Loucy (cell line): ENCODE measurements at regions not wholly inside any gene's neighbourhood (a gene's known extent, or its start where the extent isn't known, plus 50 kb on each side); places are given as distances from the start of the nearest gene placed in this dataset.

ENCODE experiments used
- H2AFZ ChIP-seq: fragments of 200-600 bp; sonication (generic); 2 replicates; pipeline ENCODE4 v1.6.0; 2016; ENCODE audit warnings: antibody characterized with exemption, mild to moderate bottlenecking, low read length, moderate library complexity
- H3F3A ChIP-seq: fragments of 200-600 bp; 2 replicates; pipeline ENCODE4 v1.6.0; 2016; ENCODE audit warnings: antibody characterized with exemption, low read depth, mild to moderate bottlenecking
- H3K27me3 ChIP-seq: fragments of 200-600 bp; sonication (generic); 2 replicates; pipeline ENCODE4 v1.6.1; 2014; ENCODE audit warnings: low read length, mild to moderate bottlenecking; ENCODE audit not compliant: insufficient read depth, poor library complexity, severe bottlenecking
- H3K36me3 ChIP-seq: fragments of 200-600 bp; sonication (generic); 2 replicates; pipeline ENCODE4 v1.6.1; 2016; ENCODE audit warnings: low read length; ENCODE audit not compliant: insufficient read depth
- H3K4me1 ChIP-seq: fragments of 200-600 bp; sonication (generic); 2 replicates; pipeline ENCODE4 v1.5.1; 2014; ENCODE audit warnings: low read length, mild to moderate bottlenecking; ENCODE audit not compliant: insufficient read depth, poor library complexity, severe bottlenecking
- H3K4me2 ChIP-seq: fragments of 200-600 bp; sonication (generic); 2 replicates; pipeline ENCODE4 v1.6.0; 2014; ENCODE audit warnings: antibody characterized with exemption, low read length, low read depth, mild to moderate bottlenecking; ENCODE audit not compliant: poor library complexity, severe bottlenecking
- H3K4me3 ChIP-seq: fragments of 200-600 bp; sonication (generic); 2 replicates; pipeline ENCODE4 v1.5.1; 2014; ENCODE audit warnings: low read length, mild to moderate bottlenecking, mixed read lengths; ENCODE audit not compliant: poor library complexity, severe bottlenecking
- H3K79me2 ChIP-seq: fragments of 200-600 bp; sonication (generic); 2 replicates; pipeline ENCODE4 v1.6.1; 2014; ENCODE audit warnings: low read length; ENCODE audit not compliant: insufficient read depth
- H3K9ac ChIP-seq: fragments of 200-600 bp; sonication (generic); 2 replicates; pipeline ENCODE4 v1.6.0; 2014; ENCODE audit warnings: mild to moderate bottlenecking, low read depth, low read length, moderate library complexity; ENCODE audit not compliant: poor library complexity, severe bottlenecking
- H3K9me2 ChIP-seq: fragments of 200-600 bp; sonication (generic); replicated peaks from 2 replicates; pipeline ENCODE4 v1.6.1; 2016; ENCODE audit warnings: low read depth, low read length, mixed read lengths
- H3K9me3 ChIP-seq: fragments of 200-600 bp; sonication (generic); 2 replicates; pipeline ENCODE4 v1.6.1; 2014; ENCODE audit warnings: mild to moderate bottlenecking, antibody characterized with exemption, low read length, low read depth; ENCODE audit not compliant: insufficient read depth
- H4K20me1 ChIP-seq: fragments of 200-600 bp; sonication (generic); 2 replicates; pipeline ENCODE4 v1.6.0; 2014; ENCODE audit warnings: antibody characterized with exemption, low read length, mild to moderate bottlenecking; ENCODE audit not compliant: insufficient read depth, poor library complexity, severe bottlenecking
- EZH2phosphoT487 ChIP-seq: fragments of 200-600 bp; IDR thresholded peaks from 2 replicates; pipeline ENCODE4 v1.6.1; 2018; ENCODE audit warnings: antibody characterized with exemption, mild to moderate bottlenecking, moderate library complexity, borderline replicate concordance
- TF ChIP-seq, protein P1 (sequence below): fragments of 200-600 bp; sonication (generic); conservative IDR thresholded peaks from 2 replicates; pipeline ENCODE4 v1.5.1; 2014; ENCODE audit warnings: mild to moderate bottlenecking, antibody characterized with exemption, low read length

DNA sequence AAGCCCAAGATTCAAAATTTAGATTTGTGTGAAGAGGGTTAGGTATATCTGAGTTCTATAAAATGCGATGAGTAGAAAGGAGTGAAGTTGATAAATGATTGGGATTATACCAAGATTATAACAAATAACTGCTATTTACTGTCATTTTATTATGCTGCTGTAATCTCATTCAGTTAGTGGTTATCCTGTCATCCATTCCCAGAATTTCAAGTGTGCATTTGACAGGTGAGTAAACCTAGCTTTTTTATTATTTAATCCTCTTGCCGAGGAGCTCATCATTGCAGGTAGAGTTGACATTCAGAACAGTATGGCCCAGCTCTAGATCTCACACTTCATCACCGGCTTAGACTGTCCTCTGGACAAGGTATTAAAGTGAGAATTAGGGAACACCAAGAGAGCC lies 1146.2 kb downstream of the CDH11 start:
- H2AFZ ChIP-seq: no peak overlapping the region
- H3K4me2 ChIP-seq: no peak overlapping the region
- no peaks in the 10 kb centered on the region for H4K20me1 ChIP-seq
- H3K9me3 ChIP-seq: no peaks in the 10 kb centered on the region
- no peak overlapping the region for H3K4me3 ChIP-seq
- H3K9me2 ChIP-seq: no peaks in the 10 kb centered on the region
- H3F3A ChIP-seq: no peaks in the 10 kb centered on the region
- no peaks in the 10 kb centered on the region for H3K36me3 ChIP-seq
- no peak for TF ChIP-seq EZH2phosphoT487
- TF ChIP-seq, protein P1, sequence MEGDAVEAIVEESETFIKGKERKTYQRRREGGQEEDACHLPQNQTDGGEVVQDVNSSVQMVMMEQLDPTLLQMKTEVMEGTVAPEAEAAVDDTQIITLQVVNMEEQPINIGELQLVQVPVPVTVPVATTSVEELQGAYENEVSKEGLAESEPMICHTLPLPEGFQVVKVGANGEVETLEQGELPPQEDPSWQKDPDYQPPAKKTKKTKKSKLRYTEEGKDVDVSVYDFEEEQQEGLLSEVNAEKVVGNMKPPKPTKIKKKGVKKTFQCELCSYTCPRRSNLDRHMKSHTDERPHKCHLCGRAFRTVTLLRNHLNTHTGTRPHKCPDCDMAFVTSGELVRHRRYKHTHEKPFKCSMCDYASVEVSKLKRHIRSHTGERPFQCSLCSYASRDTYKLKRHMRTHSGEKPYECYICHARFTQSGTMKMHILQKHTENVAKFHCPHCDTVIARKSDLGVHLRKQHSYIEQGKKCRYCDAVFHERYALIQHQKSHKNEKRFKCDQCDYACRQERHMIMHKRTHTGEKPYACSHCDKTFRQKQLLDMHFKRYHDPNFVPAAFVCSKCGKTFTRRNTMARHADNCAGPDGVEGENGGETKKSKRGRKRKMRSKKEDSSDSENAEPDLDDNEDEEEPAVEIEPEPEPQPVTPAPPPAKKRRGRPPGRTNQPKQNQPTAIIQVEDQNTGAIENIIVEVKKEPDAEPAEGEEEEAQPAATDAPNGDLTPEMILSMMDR: no peak
- no peak overlapping the region for H3K9ac ChIP-seq
- no peaks in the 10 kb centered on the region for H3K79me2 ChIP-seq
- no peaks in the 10 kb centered on the region for H3K4me1 ChIP-seq
- H3K27me3 ChIP-seq: no peaks in the 10 kb centered on the region

DNA sequence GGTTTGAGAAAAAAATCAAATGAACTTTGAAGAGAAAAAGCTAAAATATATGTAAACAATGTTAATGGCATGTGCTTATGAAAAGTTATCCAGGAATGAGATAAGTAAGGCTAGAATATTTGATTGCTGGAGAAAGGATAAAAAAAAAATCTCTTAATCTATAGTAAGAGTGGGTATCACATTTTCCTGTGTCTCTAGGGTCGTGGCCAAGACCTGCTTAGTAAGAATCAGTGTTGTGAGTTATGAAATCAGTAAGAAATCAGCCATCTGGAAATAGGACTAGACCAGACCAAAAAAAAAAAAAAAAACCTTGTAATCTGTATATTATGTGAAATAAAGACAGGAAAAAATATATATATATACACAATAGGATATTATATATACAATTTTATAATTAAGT lies 1153.9 kb downstream of the CDH11 start:
- Histone ChIP-seq H3K9me3 (no peaks in the 10 kb centered on the region), H3K36me3 (no peaks in the 10 kb centered on the region), H3K4me2 (no peak overlapping the region), H3K9ac (no peak overlapping the region), H3K27me3 (no peaks in the 10 kb centered on the region), H3F3A (no peaks in the 10 kb centered on the region), H3K4me3 (no peak overlapping the region), H3K4me1 (no peaks in the 10 kb centered on the region), H2AFZ (no peak overlapping the region), H3K9me2 (no peaks in the 10 kb centered on the region), H3K79me2 (no peaks in the 10 kb centered on the region), H4K20me1 (no peaks in the 10 kb centered on the region)
- TF ChIP-seq, protein P1: no peak
- no peak for TF ChIP-seq EZH2phosphoT487

DNA sequence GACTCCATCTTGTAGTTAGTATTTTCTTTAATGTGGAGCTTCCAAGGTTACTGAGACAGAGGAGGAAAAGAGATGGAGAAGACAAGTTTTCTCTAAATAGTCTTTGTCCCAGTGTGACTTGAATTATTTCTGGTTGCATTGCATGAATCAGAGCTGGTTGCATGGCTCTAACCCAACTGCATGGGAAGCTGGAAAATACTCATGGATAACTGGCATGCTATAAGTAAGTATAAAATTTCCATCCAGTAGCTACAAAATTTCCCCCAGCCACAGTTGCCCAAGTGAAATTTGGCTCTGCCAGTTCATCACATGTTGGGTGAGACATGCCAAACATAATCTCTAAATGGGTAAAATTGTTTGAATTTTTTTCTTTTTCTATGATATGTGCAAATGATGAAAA lies 1161.5 kb downstream of the CDH11 start:
- no peak overlapping the region for H3K9ac ChIP-seq
- TF ChIP-seq, protein P1: no peak
- no peak for TF ChIP-seq EZH2phosphoT487
- no peaks in the 10 kb centered on the region for H3K9me2 ChIP-seq

More for the DNA sequence above, 1161.5 kb downstream of the CDH11 start:
- H2AFZ ChIP-seq: no peak overlapping the region
- no peaks in the 10 kb centered on the region for H3F3A ChIP-seq
- H3K9me3 ChIP-seq: no peaks in the 10 kb centered on the region
- no peaks in the 10 kb centered on the region for H3K79me2 ChIP-seq
- no peaks in the 10 kb centered on the region for H4K20me1 ChIP-seq
- H3K4me1 ChIP-seq: no peaks in the 10 kb centered on the region
- no peaks in the 10 kb centered on the region for H3K36me3 ChIP-seq
- H3K4me3 ChIP-seq: no peak overlapping the region
- H3K4me2 ChIP-seq: no peak overlapping the region
- H3K27me3 ChIP-seq: no peaks in the 10 kb centered on the region
